AG10803 (cell line): ENCODE measurements at regions not wholly inside any gene's neighbourhood (a gene's known extent, or its start where the extent isn't known, plus 50 kb on each side); places are given as distances from the start of the nearest gene placed in this dataset.

Source experiments
- DNase-seq: peaks from one replicate; pipeline ENCODE4 v3.0.0; 2010; ENCODE audit warnings: low read depth
- H3K4me3 ChIP-seq: 2 replicates; pipeline ENCODE4 v1.5.1; 2011; ENCODE audit warnings: mild to moderate bottlenecking, low read length, control low read depth
- CTCF ChIP-seq: conservative IDR thresholded peaks from 2 replicates; pipeline ENCODE4 v1.5.1; 2011; ENCODE audit warnings: mild to moderate bottlenecking, low read length, control low read depth, inconsistent platforms

- H3K4me3 ChIP-seq = no peak overlapping the region
- TF ChIP-seq CTCF = no peak
- DNase-seq = no peak
Observed at GRCh38 chr12:107560899-107561285, 124.7 kb upstream of the PWP1 start.

- TF ChIP-seq CTCF = peak; percentile 55
- DNase-seq = peak; percentile 21
- no peak overlapping the region for H3K4me3 ChIP-seq
Observed at GRCh38 chr12:107564946-107565345, 120.7 kb upstream of the PWP1 start.

- no peak for TF ChIP-seq CTCF
- no peak for DNase-seq
- H3K4me3 ChIP-seq = no peak overlapping the region
Observed at GRCh38 chr12:107565551-107565950, 120.0 kb upstream of the PWP1 start.

GRCh38 chr12:107567876-107568619 is 117.6 kb upstream of the PWP1 start:
- no peak for TF ChIP-seq CTCF
- no peak overlapping the region for H3K4me3 ChIP-seq
- no peak for DNase-seq

GRCh38 chr12:107568718-107569117 is 116.9 kb upstream of the PWP1 start:
- no peak overlapping the region for H3K4me3 ChIP-seq
- TF ChIP-seq CTCF = no peak
- peak; percentile 50 for DNase-seq

GRCh38 chr12:107570721-107571120 is 114.9 kb upstream of the PWP1 start:
- no peak overlapping the region for H3K4me3 ChIP-seq
- TF ChIP-seq CTCF = no peak
- peak; percentile 40 for DNase-seq

GRCh38 chr12:107571492-107571891 is 114.1 kb upstream of the PWP1 start:
- TF ChIP-seq CTCF = no peak

More at GRCh38 chr12:107571492-107571891, 114.1 kb upstream of the PWP1 start:
- H3K4me3 ChIP-seq = no peak overlapping the region
- DNase-seq = no peak
